T-helper 2 cell treated with Interferon-gamma antibody and Interleukin-4, amounts not matched to agents 100 ng/mL and 5 ng/mL, for 36 hours (primary cell): ENCODE measurements at regions not wholly inside any gene's neighbourhood (a gene's known extent, or its start where the extent isn't known, plus 50 kb on each side); places are given as distances from the start of the nearest gene placed in this dataset.
"Not testable (repeated sequence)": the region's sequence is repeated elsewhere in the genome, so short reads cannot be mapped to it uniquely, and the experiment has no call there.

Experiments
- intact Hi-C: fragments of 100-400 bp; cut with micrococcal nuclease; formaldehyde crosslinking; loops from one replicate; pipeline ENCODE4 v1.15.1; 2023

GRCh38 chr9:96067004-96067403, 191.5 kb downstream of the ERCC6L2 start:
- intact Hi-C loops = loop anchor here (10.0 kb wide), 1 partner anchor 148 kb away; no protein-coding TSS in a partner anchor

GRCh38 chr9:96065482-96066251, 190.2 kb downstream of the ERCC6L2 start:
- intact Hi-C loops = loop anchor here (10.0 kb wide), 1 partner anchor 149 kb away; no protein-coding TSS in a partner anchor

- intact Hi-C loops = loop anchor here (5.0 to 10.0 kb wide), 3 partner anchors 58 to 208 kb away; no protein-coding TSS in a partner anchor
Observed at GRCh38 chr9:96064826-96065481, 189.5 kb downstream of the ERCC6L2 start.

GRCh38 chr9:96062854-96063253, 187.4 kb downstream of the ERCC6L2 start:
- intact Hi-C loops = loop anchor here (5.0 to 10.0 kb wide), 3 partner anchors 56 to 206 kb away; no protein-coding TSS in a partner anchor

GRCh38 chr9:96062031-96062430, 186.5 kb downstream of the ERCC6L2 start:
- intact Hi-C loops = loop anchor here (5.0 to 10.0 kb wide), 3 partner anchors 55 to 205 kb away; no protein-coding TSS in a partner anchor

- intact Hi-C loops = loop anchor here (1.0 to 10.0 kb wide), 4 partner anchors 54 to 337 kb away; no protein-coding TSS in a partner anchor
Observed at GRCh38 chr9:96061293-96061987, 185.9 kb downstream of the ERCC6L2 start.

- intact Hi-C loops = no loop called here
Observed at GRCh38 chr9:96058218-96058617, 182.7 kb downstream of the ERCC6L2 start.

GRCh38 chr9:96057155-96057554, 181.7 kb downstream of the ERCC6L2 start:
- intact Hi-C loops = no loop called here

GRCh38 chr9:96056226-96056625, 180.7 kb downstream of the ERCC6L2 start:
- intact Hi-C loops = no loop called here

GRCh38 chr9:96054248-96054647, 178.8 kb downstream of the ERCC6L2 start:
- intact Hi-C loops = not testable (repeated sequence)

GRCh38 chr9:96052686-96053085, 177.2 kb downstream of the ERCC6L2 start:
- intact Hi-C loops = no loop called here

GRCh38 chr9:96051423-96051822, 175.9 kb downstream of the ERCC6L2 start:
- intact Hi-C loops = no loop called here

- intact Hi-C loops = no loop called here
Observed at GRCh38 chr9:96050861-96051155, 175.3 kb downstream of the ERCC6L2 start.

- intact Hi-C loops = no loop called here
Observed at GRCh38 chr9:96050048-96050860, 174.8 kb downstream of the ERCC6L2 start.

- intact Hi-C loops = no loop called here
Observed at GRCh38 chr9:96048956-96049831, 173.7 kb downstream of the ERCC6L2 start.

- intact Hi-C loops = no loop called here
Observed at GRCh38 chr9:96048104-96048955, 172.8 kb downstream of the ERCC6L2 start.

GRCh38 chr9:96047741-96048103, 172.2 kb downstream of the ERCC6L2 start:
- intact Hi-C loops = no loop called here

- intact Hi-C loops = no loop called here
Observed at GRCh38 chr9:96047116-96047639, 171.7 kb downstream of the ERCC6L2 start.

GRCh38 chr9:96045811-96046210, 170.3 kb downstream of the ERCC6L2 start:
- intact Hi-C loops = no loop called here
